ENCODE measurements at regions not wholly inside any gene's neighbourhood (a gene's known extent, or its start where the extent isn't known, plus 50 kb on each side); places are given as distances from the start of the nearest gene placed in this dataset.

DNA sequence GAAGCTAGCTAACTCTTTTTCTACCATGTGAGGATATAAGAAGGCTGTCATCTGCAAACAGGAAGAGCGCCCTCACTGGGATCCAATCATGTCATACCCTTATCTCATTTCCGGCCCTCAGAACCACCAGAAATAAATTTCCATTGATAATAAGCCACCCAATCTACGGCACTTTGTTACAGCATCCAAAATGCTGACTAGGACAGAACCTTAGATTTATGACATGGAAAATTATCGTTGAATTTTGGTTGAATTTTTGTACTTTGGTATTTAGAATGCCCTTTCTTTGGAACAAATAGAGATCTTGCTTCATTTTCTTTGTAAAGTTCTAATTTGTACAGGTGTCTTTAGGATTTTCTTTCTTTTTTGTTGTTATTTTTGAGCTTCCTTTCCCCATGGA lies 53.3 kb upstream of the CYLC2 start:
- TF ChIP-seq POLR2A (IDR thresholded peaks at IDR 0.05) (no peak), EP300 (IDR thresholded peaks at IDR 0.05) (no peak)
- TF ChIP-seq, protein P1, sequence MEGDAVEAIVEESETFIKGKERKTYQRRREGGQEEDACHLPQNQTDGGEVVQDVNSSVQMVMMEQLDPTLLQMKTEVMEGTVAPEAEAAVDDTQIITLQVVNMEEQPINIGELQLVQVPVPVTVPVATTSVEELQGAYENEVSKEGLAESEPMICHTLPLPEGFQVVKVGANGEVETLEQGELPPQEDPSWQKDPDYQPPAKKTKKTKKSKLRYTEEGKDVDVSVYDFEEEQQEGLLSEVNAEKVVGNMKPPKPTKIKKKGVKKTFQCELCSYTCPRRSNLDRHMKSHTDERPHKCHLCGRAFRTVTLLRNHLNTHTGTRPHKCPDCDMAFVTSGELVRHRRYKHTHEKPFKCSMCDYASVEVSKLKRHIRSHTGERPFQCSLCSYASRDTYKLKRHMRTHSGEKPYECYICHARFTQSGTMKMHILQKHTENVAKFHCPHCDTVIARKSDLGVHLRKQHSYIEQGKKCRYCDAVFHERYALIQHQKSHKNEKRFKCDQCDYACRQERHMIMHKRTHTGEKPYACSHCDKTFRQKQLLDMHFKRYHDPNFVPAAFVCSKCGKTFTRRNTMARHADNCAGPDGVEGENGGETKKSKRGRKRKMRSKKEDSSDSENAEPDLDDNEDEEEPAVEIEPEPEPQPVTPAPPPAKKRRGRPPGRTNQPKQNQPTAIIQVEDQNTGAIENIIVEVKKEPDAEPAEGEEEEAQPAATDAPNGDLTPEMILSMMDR (IDR thresholded peaks at IDR 0.05): no peak
